GM19397 (cell line): ENCODE measurements at regions not wholly inside any gene's neighbourhood (a gene's known extent, or its start where the extent isn't known, plus 50 kb on each side); places are given as distances from the start of the nearest gene placed in this dataset.

Experiments used
- ATAC-seq: cut with Tn5 transposase; IDR thresholded peaks from one replicate; pipeline ENCODE4 v1.9.1; 2021; ENCODE audit warnings: mild to moderate bottlenecking, moderate library complexity; ENCODE audit not compliant: unreplicated experiment

DNA sequence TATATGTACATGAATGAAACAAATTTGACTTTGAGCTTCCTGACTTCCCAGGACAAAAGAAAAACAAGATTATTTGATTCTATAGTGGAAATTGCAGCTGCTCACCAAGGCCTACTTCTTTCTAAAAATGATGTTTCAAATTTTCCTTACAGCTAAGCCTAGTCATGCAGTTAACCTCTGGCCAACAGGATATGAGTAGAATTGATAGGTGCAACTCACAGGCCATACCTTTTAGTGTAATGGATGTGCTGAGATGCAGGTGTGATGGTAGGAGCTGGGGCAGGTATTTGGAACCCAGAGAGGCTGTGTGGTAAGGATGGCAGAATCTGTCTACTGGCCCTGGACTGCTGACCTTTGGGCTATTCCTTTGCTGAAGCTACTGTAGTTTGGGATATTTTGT lies 230.9 kb upstream of the PREP start:
- ATAC-seq: no peak

DNA sequence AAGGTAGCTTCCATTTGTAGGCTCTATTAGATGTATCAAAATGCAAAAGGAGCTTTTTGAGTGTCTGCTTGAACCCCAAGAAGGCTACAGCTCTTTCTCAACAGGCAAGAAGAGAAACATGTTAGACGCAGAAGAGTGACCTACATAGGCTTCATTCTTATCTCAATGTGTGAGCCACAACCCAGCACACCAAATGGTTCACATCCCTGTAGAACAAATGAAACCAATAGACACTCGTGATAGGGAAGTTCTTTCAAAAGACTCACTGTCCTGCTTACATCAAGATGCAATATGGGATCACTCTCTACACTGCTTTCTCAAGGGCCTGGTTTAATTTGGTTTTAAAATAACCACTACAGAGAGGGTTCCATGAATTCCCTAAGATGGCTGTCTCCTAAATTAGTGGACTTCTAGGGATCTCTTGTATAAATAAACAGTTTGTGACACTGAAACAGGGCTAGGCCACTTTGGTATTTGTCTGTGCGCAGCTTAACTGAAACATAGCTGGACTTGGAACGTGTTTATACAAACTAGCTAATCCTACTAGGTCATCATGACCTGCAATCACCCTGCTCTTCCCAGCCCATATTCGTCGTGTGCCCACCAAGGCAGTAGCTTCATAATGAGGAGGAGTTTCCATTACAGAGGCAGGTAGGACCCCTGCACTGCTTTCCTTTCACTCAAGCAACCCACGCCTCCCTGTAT lies 225.4 kb upstream of the PREP start:
- ATAC-seq: no peak

GRCh38 chr6:105626295-105627158 lies 223.6 kb upstream of the PREP start:
- ATAC-seq: no peak

DNA sequence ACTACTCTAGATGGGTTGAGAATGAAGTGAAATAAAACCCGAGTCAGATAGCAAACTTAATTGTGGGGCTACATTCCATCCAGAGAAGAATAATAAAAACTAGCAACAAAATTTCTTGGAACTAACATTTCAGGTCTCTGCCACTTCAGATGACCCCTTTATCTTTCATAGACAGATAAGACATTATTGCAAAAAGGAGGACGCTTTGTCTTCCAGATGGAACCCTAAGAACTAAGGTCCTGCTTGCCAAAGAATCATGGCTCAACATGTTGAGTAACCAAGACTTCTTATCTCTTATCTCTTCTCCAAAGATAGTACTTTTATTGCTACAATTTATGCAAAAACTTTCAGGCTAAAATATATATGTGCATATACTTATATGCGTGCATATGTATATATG lies 221.1 kb upstream of the PREP start:
- no peak for ATAC-seq

DNA sequence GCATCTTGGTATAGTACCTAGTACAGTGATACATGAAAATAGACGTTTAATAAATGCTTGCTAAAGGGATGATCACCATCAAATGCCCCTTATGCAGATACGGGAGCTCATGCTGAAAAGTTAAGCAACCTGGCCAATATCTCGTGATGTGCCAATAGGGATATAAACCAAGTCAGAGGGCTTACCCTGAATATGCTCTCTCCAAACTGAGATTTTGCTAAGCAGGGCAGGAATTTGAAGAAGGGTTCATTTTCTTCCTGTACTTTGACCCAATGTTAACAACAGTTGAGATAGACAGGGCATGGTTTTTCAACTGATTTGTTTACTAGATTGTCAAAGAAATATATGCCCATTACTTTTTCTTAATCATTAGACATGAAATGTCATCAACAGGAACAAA lies 219.3 kb upstream of the PREP start:
- no peak for ATAC-seq

DNA sequence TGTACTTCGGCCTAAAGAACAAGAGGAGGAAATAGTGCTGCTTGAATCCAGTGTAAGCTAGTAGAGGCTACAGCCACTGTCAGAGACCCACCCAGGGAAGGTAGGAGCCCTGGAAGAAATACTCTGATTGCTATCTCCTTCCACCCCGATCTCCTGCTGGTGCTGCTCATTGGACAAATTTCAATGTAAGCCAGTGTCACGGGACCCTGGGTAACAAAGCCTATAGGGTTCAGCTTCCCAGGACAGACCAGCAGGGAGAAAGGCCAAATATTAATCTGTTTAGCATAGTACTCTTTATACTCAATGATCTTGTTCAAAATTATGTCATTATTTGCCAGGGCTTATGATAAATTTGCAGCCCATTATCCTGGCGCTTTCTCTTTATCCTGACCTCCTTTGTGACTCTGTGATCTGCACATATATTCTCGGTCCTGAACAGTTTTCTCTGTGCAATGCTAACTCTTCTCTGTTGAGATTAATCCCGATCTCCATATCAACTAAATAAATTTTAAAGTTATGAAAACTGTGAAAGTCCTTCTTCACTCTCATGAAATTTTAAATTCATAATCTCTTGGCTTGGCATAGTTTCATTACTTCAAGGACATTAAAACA lies 218.8 kb upstream of the PREP start:
- ATAC-seq: no peak

GRCh38 chr6:105620878-105621277 lies 218.0 kb upstream of the PREP start:
- ATAC-seq: no peak

DNA sequence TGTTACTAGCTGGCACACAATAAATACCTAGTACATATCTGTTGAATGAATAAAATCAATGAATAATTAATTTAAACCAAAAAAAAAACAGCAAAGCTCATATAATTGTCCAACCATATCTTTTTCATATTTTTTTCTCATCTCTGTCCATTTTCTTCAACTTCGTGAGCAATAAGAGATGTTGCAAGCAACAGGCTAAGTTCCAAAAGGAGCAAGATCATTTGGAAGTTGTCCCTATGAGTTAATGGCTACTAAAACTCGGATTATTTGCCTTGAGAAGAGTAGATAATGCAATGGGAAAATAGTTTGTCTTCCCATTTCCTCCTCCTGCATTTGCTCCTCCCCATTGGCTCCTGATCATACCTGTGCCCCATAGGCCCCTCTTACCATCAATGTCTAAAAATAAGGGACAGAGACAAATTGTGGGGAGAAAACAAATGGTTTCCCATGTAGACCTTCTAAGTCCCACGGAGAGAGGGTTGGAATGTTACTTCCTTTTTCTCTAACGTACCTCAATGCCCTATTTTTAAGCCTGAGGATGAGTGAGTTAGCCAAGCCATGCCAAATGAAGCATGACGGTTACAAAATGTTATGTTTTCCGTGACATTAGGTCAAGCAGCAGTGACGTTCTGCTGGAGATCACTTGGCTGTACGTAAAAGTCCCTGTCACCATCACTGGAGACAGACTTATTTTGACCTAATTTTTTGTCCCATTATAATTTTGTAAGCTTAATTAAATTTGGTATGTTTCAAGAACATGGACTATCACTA lies 217.3 kb upstream of the PREP start:
- ATAC-seq: no peak

GRCh38 chr6:105618247-105618646 lies 215.4 kb upstream of the PREP start:
- no peak for ATAC-seq

DNA sequence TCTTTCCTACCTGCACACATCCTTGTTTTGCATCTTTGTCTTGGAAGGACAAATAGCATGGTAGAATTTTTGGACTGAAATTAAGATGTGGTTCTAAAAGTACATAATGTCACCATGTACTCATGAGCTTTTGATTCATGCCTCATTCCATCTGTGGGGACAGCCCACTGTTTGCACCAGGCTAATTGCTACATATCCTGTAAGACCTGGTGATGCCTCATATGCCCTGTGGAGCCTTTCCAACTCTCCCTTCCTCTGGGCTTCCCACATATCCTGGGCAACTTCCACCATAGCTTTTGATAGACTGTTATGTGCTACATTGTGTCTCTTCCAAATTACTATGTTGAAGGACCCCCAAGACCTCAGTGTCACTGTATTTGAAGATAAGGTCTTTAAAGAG lies 213.6 kb upstream of the PREP start:
- ATAC-seq: no peak

DNA sequence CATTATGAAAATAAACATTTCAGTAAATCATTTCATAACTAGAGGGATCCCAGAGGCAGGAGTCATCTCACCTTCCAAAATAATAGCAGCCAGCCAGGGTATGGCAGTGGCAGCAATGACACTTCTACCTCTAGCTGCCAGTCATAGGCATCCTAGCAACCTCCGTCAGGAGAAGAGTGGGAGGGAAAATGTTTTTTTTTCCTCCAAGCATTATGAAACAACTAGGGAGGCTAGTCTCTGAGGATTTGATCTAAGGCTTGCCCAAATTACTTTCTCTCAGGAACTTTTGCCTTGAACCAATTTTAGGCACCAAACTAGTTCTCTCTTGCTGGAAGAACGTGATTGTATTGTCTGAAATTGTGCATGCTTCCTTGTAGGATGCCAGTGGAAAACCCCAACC lies 208.7 kb upstream of the PREP start:
- no peak for ATAC-seq

DNA sequence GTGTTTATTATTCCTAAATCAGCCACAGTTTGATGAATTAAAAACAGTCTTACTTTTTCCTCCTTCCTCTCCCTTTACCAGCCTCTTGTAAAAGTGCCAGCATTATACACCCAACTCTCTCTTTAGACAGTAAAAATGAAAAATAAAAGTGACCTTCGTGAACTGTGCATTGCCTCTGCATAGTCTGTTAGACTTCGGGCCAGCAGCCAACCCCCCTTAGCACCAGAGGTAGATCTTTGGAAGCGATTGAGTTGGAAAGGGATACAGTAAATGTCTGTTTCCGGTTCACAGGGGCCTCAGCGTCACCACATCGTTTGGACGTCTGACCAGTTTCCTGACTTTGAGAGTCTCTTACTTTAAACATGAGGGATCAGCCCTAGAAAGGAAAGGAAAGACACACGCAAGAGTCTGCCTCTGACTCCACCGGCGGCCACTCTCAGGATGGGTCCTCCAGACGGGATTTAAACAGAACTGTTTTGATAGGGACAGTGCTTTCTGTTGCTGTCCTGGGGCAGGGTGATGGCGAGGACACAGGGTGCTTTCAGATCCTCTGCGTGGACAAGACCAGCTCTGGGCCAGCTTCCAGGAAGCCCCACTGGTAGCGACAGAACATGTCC lies 206.6 kb upstream of the PREP start:
- no peak for ATAC-seq

GRCh38 chr6:105608711-105609374 lies 206.0 kb upstream of the PREP start:
- no peak for ATAC-seq

- ATAC-seq: no peak
Observed at GRCh38 chr6:105607636-105608621, 205.0 kb upstream of the PREP start.

- ATAC-seq: no peak
Observed at GRCh38 chr6:105606831-105607463, 204.1 kb upstream of the PREP start.

GRCh38 chr6:105604587-105604884 lies 201.7 kb upstream of the PREP start:
- no peak for ATAC-seq

DNA sequence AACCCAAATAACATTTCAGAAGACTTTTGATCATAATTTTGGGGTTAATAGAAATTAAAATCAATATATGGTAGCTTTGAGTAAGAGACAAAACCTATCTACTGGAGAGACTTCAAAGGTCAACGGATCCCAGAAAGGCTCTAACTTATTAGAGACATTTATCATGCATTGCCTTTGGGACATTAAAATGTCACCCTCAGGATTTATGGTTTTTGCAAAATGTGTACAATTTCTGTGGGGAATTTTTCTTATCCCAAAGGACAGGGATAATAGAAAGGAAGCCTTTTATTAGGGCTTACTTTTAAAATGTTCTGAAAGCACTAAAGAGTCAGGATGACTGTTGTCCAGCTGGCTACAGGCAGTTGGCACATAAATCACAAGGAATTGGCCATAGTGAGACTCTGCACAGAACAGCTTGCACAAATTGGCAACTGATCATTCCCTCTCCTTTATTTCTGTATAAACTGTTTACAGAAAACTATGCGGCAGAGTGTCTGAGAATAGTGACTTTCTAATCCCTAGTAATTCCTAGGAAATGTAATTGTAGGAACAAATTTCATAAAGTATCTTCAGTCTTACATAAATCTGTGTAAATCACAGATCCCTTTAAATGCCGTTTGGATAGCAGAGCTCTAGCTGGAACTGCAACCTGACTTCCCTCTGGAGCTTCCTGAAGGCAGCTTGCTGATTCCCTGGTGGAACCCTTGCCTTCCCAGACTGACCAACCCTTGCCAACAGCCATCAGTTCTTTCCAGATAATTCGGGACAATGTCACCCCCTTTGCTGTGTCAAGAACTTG lies 201.1 kb upstream of the PREP start:
- no peak for ATAC-seq
